Psoas muscle (tissue), 7 donors: ENCODE measurements at regions not wholly inside any gene's neighbourhood (a gene's known extent, or its start where the extent isn't known, plus 50 kb on each side); places are given as distances from the start of the nearest gene placed in this dataset.
"Not testable (repeated sequence)": the region's sequence is repeated elsewhere in the genome, so short reads cannot be mapped to it uniquely, and the experiment has no call there.

Source experiments
- ATAC-seq, 4 donors: fragments of 200-7000 bp; cut with Tn5 transposase; one replicate each; pipeline ENCODE4 v1.9.1; 2020; ENCODE audit warnings: moderate library complexity in 3 of 4, mild to moderate bottlenecking in 2 of 4
- DNase-seq, 2 donors: peaks; one replicate each; pipeline ENCODE4 v3.0.0-alpha.2; 2020
- H3K27ac ChIP-seq: fragments of 200-600 bp; one replicate; pipeline ENCODE4 v1.8.0; 2022
- H3K27me3 ChIP-seq, 3 donors: fragments of 200-600 bp in 1 of 3; one replicate each; pipeline versions ENCODE4 v1.6.1 to v1.8.0; 2013 to 2022; ENCODE audit warnings: low read length in 2 of 3, mild to moderate bottlenecking in 2 of 3, moderate library complexity in 1 of 3; ENCODE audit not compliant: insufficient read depth in 3 of 3
- H3K36me3 ChIP-seq, 2 donors: fragments of 200-600 bp in 1 of 2; one replicate each; pipeline versions ENCODE4 v1.6.1 to v1.8.0; 2013 to 2022; ENCODE audit warnings: low read depth in 1 of 2, mild to moderate bottlenecking in 1 of 2, moderate library complexity in 1 of 2; ENCODE audit not compliant: insufficient read depth in 1 of 2
- H3K4me1 ChIP-seq: fragments of 200-600 bp; one replicate; pipeline ENCODE4 v1.8.0; 2022
- H3K4me3 ChIP-seq: fragments of 200-600 bp; one replicate; pipeline ENCODE4 v1.8.0; 2022; ENCODE audit warnings: mild to moderate bottlenecking
- H3K9me3 ChIP-seq: fragments of 200-600 bp; one replicate; pipeline ENCODE4 v1.8.0; 2022
- CTCF ChIP-seq: fragments of 200-600 bp; IDR thresholded peaks from one replicate; pipeline ENCODE4 v1.8.0; 2022; ENCODE audit warnings: antibody characterized with exemption
- WGBS, 3 donors: extraction: QIAGEN DNeasy Blood & Tissue Kit; methylation state at CpG; one replicate each; pipeline versions ENCODE4 v1.1.6 to v1.1.7; 2013; 5-methylcytosine and 5-hydroxymethylcytosine counted together
- intact Hi-C, 2 donors: fragments of 100-400 bp; cut with DNase I; formaldehyde crosslinking; loops; one replicate each; pipeline versions ENCODE4 v1.11.0 to v1.14.2; 2022
- donor health status: healthy with polysubstance abuse.
- donor health status: DM: no; HTN: no; CAD: no; lungs with moderate emphysema.
- donor health status: Bipolar disorder and iron deficiency.
- donor health status: healthy.
- donor health status: DM: yes; HTN: yes; CAD: no.
- donor health status: DM: no; HTN: no; CAD: no.
- donor health status: DM: yes; HTN: yes; CAD: no.

DNA sequence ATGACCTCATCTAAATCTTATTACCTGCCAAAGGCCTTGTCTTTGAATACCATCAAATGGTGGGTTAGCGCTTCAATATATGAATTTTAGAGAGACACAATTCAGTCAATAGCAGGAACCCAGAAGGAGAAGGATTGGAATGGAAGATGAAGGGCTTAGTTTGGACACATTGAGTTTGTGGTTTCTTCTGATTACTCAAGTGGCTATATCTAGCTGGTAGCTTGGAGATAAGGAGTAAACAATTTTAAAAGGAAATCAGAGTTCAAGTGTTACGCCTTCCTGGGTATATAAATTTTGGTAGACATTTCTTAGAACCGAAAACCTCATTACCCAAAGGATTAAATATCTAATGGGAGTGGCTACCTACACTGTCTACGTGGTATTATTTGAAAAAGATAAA, 80.2 kb downstream of the RGS2 start:
- ATAC-seq = no peak
- Histone ChIP-seq H3K27me3 (no peaks in the 10 kb centered on the region), H3K9me3 (no peaks in the 10 kb centered on the region), H3K4me3 (no peak overlapping the region), H3K36me3 (no peaks in the 10 kb centered on the region), H3K27ac (no peak overlapping the region), H3K4me1 (no peaks in the 10 kb centered on the region)
- no peak for DNase-seq
- TF ChIP-seq CTCF = no peak
- intact Hi-C loops = no loop called here
- 90 to 96% (median 93%) methylated on average over 4 of the region's 4 CpGs for WGBS, 3 donors

- intact Hi-C loops = no loop called here
- H3K4me3 ChIP-seq = no peak overlapping the region
- ATAC-seq = no peak
- TF ChIP-seq CTCF = no peak
- 90 to 92% (median 91%) methylated on average over 3 of the region's 3 CpGs for WGBS, 3 donors
- H3K4me1 ChIP-seq = no peaks in the 10 kb centered on the region
- H3K9me3 ChIP-seq = no peaks in the 10 kb centered on the region
- DNase-seq = no peak
- H3K27ac ChIP-seq = no peak overlapping the region
- H3K36me3 ChIP-seq = no peaks in the 10 kb centered on the region
- no peaks in the 10 kb centered on the region for H3K27me3 ChIP-seq
These were observed 81.3 kb downstream of the RGS2 start for GRCh38 chr1:192890134-192890533.

DNA sequence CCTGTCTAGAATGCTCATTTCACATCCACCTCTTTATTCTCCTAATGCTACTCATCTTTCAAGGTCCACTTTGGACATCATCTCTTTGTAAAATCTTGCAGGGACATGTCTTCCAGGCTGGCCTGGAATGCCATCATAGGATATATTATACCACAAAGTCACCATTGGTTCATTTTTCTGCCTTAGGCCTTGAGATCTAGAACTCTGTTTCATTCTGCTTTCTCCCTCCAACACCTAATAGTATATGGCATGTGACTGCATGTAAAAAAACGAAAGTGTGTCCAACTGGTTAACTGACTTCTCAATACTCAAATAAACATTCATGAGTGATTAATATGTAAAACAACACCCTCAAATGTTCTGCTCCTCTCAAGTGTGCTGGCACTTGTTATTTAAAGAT, 84.1 kb downstream of the RGS2 start:
- DNase-seq (no peak), ATAC-seq (no peak)
- intact Hi-C loops = no loop called here
- Histone ChIP-seq H3K4me1 (no peaks in the 10 kb centered on the region), H3K36me3 (no peaks in the 10 kb centered on the region), H3K4me3 (no peak overlapping the region), H3K9me3 (no peaks in the 10 kb centered on the region), H3K27ac (no peak overlapping the region), H3K27me3 (no peaks in the 10 kb centered on the region)
- 0 to 57% (median 26%) methylated on average over 1 of the region's 1 CpG for WGBS, 3 donors
- TF ChIP-seq CTCF = no peak

GRCh38 chr1:192895487-192895886, 86.6 kb downstream of the RGS2 start:
- H3K27me3 ChIP-seq, intact Hi-C loops, ATAC-seq, H3K4me3 ChIP-seq, H3K36me3 ChIP-seq, H3K27ac ChIP-seq, DNase-seq, H3K9me3 ChIP-seq, H3K4me1 ChIP-seq: not testable (repeated sequence)
- 83 to 94% (median 84%) methylated on average over 10 of the region's 10 CpGs for WGBS, 3 donors

- intact Hi-C loops = no loop called here
- H3K36me3 ChIP-seq = no peaks in the 10 kb centered on the region
- DNase-seq (no peak), ATAC-seq (no peak)
- H3K9me3 ChIP-seq = no peaks in the 10 kb centered on the region
- no peak for TF ChIP-seq CTCF
- no peak overlapping the region for H3K4me3 ChIP-seq
- H3K4me1 ChIP-seq = no peaks in the 10 kb centered on the region
- H3K27ac ChIP-seq = no peak overlapping the region
- no peaks in the 10 kb centered on the region for H3K27me3 ChIP-seq
These were observed 87.5 kb downstream of the RGS2 start for GRCh38 chr1:192896376-192896775.
